ENCODE measurements at regions not wholly inside any gene's neighbourhood (a gene's known extent, or its start where the extent isn't known, plus 50 kb on each side); places are given as distances from the start of the nearest gene placed in this dataset.

DNA sequence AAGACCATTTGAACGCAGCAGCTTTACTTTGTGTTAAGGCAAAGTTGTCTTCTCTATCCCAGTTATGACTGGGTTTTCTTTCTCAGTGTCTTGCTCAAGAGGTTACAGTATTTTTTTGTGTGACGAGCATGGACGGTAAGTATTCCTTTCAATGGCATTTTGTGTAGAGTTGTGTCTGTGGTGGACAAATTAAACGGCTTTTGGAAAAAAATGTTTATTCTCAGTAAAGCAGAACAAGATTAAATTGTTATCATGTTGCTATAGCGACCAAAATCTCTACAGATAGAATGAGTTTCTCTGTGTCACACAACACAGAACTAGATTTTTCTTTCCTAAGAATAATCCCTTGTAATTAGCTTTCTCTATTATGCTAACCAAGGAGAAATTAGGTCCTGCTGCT is 417.1 kb downstream of the AEBP2 start (continued):
- no peak for TF ChIP-seq HNF4A (conservative IDR thresholded peaks at IDR 0.05)

DNA sequence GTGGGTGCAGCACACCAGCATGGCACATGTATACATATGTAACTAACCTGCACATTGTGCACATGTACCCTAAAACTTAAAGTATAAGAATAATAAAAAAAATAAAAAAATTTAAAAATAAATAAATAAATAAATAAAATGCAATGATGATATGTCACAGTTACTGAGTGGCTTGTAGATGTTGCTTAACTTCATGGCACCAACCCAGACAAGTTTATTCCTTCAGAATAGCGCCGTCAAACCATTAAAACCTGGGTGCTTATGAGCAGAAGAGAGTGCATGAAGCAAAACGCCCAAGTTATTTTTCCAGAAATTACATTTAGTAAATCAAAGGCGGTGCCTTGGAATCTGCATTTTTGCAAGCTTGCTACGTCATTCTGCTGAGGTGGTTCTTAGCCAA is 417.9 kb downstream of the AEBP2 start:
- no peak overlapping the region for H3K4me3 ChIP-seq (ENCODE audit: low read depth in 1 of 3, low read length in 3 of 3)
- H3K4me1 ChIP-seq (ENCODE audit: control insufficient read depth in 4 of 4, insufficient read depth in 4 of 4, low read length in 3 of 4): no peaks in the 10 kb centered on the region
- H3K27ac ChIP-seq (ENCODE audit: low read depth in 1 of 2, low read length in 2 of 2): peak overlapping the region in 1 of 2 donors; percentile 49
- H3K9ac ChIP-seq (ENCODE audit: low read depth in 1 of 2, low read length in 2 of 2): no peak overlapping the region
- H3K27me3 ChIP-seq (ENCODE audit: control insufficient read depth in 4 of 4, insufficient read depth in 4 of 4, low read length in 3 of 4): no peaks in the 10 kb centered on the region
- H3K9me3 ChIP-seq (ENCODE audit: control insufficient read depth in 4 of 4, low read length in 3 of 4): no peaks in the 10 kb centered on the region
- DNase-seq (ENCODE audit: low spot score): no peak
- no peak for TF ChIP-seq GABPA (IDR thresholded peaks at IDR 0.05 in 1 of 2, conservative IDR thresholded peaks at IDR 0.05 in 1 of 2)
- no peak for TF ChIP-seq HNF4A (conservative IDR thresholded peaks at IDR 0.05)
- TF ChIP-seq, protein P1, sequence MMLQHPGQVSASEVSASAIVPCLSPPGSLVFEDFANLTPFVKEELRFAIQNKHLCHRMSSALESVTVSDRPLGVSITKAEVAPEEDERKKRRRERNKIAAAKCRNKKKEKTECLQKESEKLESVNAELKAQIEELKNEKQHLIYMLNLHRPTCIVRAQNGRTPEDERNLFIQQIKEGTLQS (IDR thresholded peaks at IDR 0.05): no peak
- TF ChIP-seq FOXA2 (IDR thresholded peaks at IDR 0.05): no peak
- TF ChIP-seq RXRA (IDR thresholded peaks at IDR 0.05): no peak
- no peak for TF ChIP-seq YY1 (IDR thresholded peaks at IDR 0.05)
- TF ChIP-seq EGR1 (IDR thresholded peaks at IDR 0.05; ENCODE audit: low read depth in 2 of 2): no peak
- no peak for TF ChIP-seq MAX (IDR thresholded peaks at IDR 0.05)
- no peak for TF ChIP-seq REST (IDR thresholded peaks at IDR 0.05)
- no peak for TF ChIP-seq HNF4G (IDR thresholded peaks at IDR 0.05)
- no peak for TF ChIP-seq JUND (IDR thresholded peaks at IDR 0.05)
- no peak for TF ChIP-seq CTCF (IDR thresholded peaks at IDR 0.05; ENCODE audit: low read depth, low read length, missing input control)
- TF ChIP-seq NR2F2 (IDR thresholded peaks at IDR 0.05): no peak
- no peak for TF ChIP-seq FOXA1 (IDR thresholded peaks at IDR 0.05)
- no peak for TF ChIP-seq TAF1 (conservative IDR thresholded peaks at IDR 0.05)
- TF ChIP-seq SP1 (IDR thresholded peaks at IDR 0.05): no peak
- TF ChIP-seq, protein P2, sequence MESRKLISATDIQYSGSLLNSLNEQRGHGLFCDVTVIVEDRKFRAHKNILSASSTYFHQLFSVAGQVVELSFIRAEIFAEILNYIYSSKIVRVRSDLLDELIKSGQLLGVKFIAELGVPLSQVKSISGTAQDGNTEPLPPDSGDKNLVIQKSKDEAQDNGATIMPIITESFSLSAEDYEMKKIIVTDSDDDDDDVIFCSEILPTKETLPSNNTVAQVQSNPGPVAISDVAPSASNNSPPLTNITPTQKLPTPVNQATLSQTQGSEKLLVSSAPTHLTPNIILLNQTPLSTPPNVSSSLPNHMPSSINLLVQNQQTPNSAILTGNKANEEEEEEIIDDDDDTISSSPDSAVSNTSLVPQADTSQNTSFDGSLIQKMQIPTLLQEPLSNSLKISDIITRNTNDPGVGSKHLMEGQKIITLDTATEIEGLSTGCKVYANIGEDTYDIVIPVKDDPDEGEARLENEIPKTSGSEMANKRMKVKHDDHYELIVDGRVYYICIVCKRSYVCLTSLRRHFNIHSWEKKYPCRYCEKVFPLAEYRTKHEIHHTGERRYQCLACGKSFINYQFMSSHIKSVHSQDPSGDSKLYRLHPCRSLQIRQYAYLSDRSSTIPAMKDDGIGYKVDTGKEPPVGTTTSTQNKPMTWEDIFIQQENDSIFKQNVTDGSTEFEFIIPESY (IDR thresholded peaks at IDR 0.05): no peak
- no peaks in the 10 kb centered on the region for H3K36me3 ChIP-seq (ENCODE audit: control insufficient read depth in 4 of 4, insufficient read depth in 3 of 4, low read depth in 1 of 4, low read length in 3 of 4)
- WGBS: 94% methylated on average over 5 of the region's 5 CpGs
